ENCODE measurements at regions not wholly inside any gene's neighbourhood (a gene's known extent, or its start where the extent isn't known, plus 50 kb on each side); places are given as distances from the start of the nearest gene placed in this dataset.

GRCh38 chr4:137647375-137647774 is 115.1 kb upstream of the PCDH18 start:
- DNase-seq (ENCODE audit: low read depth in 4 of 4, low spot score in 3 of 4) = no peak

- DNase-seq (ENCODE audit: low read depth in 4 of 4, low spot score in 3 of 4) = no peak
Measured at GRCh38 chr4:137644201-137644600, 111.9 kb upstream of the PCDH18 start.

- no peak for DNase-seq (ENCODE audit: low read depth in 4 of 4, low spot score in 3 of 4)
Measured at GRCh38 chr4:137641544-137641943, 109.2 kb upstream of the PCDH18 start.

- no peak for DNase-seq (ENCODE audit: low read depth in 4 of 4, low spot score in 3 of 4)
Measured at GRCh38 chr4:137640838-137641158, 108.5 kb upstream of the PCDH18 start.

- DNase-seq (ENCODE audit: low read depth in 4 of 4, low spot score in 3 of 4) = no peak
Measured at GRCh38 chr4:137640156-137640837, 108.0 kb upstream of the PCDH18 start.

- DNase-seq (ENCODE audit: low read depth in 4 of 4, low spot score in 3 of 4) = no peak
Measured at GRCh38 chr4:137638934-137639333, 106.6 kb upstream of the PCDH18 start.

GRCh38 chr4:137635601-137636000 is 103.3 kb upstream of the PCDH18 start:
- no peak for DNase-seq (ENCODE audit: low read depth in 4 of 4, low spot score in 3 of 4)

- no peak for DNase-seq (ENCODE audit: low read depth in 4 of 4, low spot score in 3 of 4)
Measured at GRCh38 chr4:137635108-137635507, 102.8 kb upstream of the PCDH18 start.

- DNase-seq (ENCODE audit: low read depth in 4 of 4, low spot score in 3 of 4) = no peak
Measured at GRCh38 chr4:137632842-137633241, 100.5 kb upstream of the PCDH18 start.

GRCh38 chr4:137631605-137632004 is 99.3 kb upstream of the PCDH18 start:
- no peak for DNase-seq (ENCODE audit: low read depth in 4 of 4, low spot score in 3 of 4)

GRCh38 chr4:137630252-137630651 is 98.0 kb upstream of the PCDH18 start:
- no peak for DNase-seq (ENCODE audit: low read depth in 4 of 4, low spot score in 3 of 4)

- DNase-seq (ENCODE audit: low read depth in 4 of 4, low spot score in 3 of 4) = no peak
Measured at GRCh38 chr4:137627739-137628460, 95.6 kb upstream of the PCDH18 start.

- no peak for DNase-seq (ENCODE audit: low read depth in 4 of 4, low spot score in 3 of 4)
Measured at GRCh38 chr4:137626942-137627738, 94.8 kb upstream of the PCDH18 start.

GRCh38 chr4:137623013-137623412 is 90.7 kb upstream of the PCDH18 start:
- DNase-seq (ENCODE audit: low read depth in 4 of 4, low spot score in 3 of 4) = no peak

GRCh38 chr4:137621056-137621455 is 88.8 kb upstream of the PCDH18 start:
- no peak for DNase-seq (ENCODE audit: low read depth in 4 of 4, low spot score in 3 of 4)

- no peak for DNase-seq (ENCODE audit: low read depth in 4 of 4, low spot score in 3 of 4)
Measured at GRCh38 chr4:137614491-137614890, 82.2 kb upstream of the PCDH18 start.

- DNase-seq (ENCODE audit: low read depth in 4 of 4, low spot score in 3 of 4) = no peak
Measured at GRCh38 chr4:137611998-137612700, 79.9 kb upstream of the PCDH18 start.

- DNase-seq (ENCODE audit: low read depth in 4 of 4, low spot score in 3 of 4) = no peak
Measured at GRCh38 chr4:137610960-137611359, 78.7 kb upstream of the PCDH18 start.

- peak in 3 of 4 donors; percentile 32 to 45 (median 41) for DNase-seq (ENCODE audit: low read depth in 4 of 4, low spot score in 3 of 4)
Measured at GRCh38 chr4:137609718-137610430, 77.6 kb upstream of the PCDH18 start.

GRCh38 chr4:137608085-137608484 is 75.8 kb upstream of the PCDH18 start:
- no peak for DNase-seq (ENCODE audit: low read depth in 4 of 4, low spot score in 3 of 4)
